PC-3 (cell line): ENCODE measurements at regions not wholly inside any gene's neighbourhood (a gene's known extent, or its start where the extent isn't known, plus 50 kb on each side); places are given as distances from the start of the nearest gene placed in this dataset.

ENCODE experiments used
- EZH2 ChIP-seq: fragments of 300-600 bp; sonication (generic); IDR thresholded peaks from one replicate; pipeline ENCODE4 v1.6.1; 2017; ENCODE audit warnings: antibody characterized with exemption, mild to moderate bottlenecking, low read length; ENCODE audit not compliant: unreplicated experiment
- TF ChIP-seq, protein P1 (sequence below): fragments of 300-600 bp; sonication (generic); conservative IDR thresholded peaks from 2 replicates; pipeline ENCODE4 v1.5.1; 2017; ENCODE audit warnings: antibody characterized with exemption, low read depth, mild to moderate bottlenecking, low read length

DNA sequence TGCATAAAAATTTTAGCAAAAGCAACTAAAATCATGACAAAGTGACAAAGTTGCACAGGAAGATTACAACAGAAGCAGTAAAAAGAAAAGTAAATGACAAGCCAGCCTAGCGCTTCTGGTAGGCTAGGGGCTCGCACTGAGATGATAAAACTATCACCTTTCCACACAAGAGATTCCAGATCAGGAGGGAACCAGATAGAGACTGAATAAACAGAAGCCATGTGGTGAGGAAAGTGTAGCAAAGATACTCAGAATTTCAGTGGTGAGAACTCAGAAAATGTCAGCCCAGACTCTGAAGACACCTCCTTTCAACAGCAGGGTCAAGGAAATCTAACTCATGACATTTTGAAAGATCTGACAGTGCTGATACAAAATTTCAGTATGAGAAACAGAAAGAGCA, 77.4 kb upstream of the DNAJC10 start:
- TF ChIP-seq, protein P1, sequence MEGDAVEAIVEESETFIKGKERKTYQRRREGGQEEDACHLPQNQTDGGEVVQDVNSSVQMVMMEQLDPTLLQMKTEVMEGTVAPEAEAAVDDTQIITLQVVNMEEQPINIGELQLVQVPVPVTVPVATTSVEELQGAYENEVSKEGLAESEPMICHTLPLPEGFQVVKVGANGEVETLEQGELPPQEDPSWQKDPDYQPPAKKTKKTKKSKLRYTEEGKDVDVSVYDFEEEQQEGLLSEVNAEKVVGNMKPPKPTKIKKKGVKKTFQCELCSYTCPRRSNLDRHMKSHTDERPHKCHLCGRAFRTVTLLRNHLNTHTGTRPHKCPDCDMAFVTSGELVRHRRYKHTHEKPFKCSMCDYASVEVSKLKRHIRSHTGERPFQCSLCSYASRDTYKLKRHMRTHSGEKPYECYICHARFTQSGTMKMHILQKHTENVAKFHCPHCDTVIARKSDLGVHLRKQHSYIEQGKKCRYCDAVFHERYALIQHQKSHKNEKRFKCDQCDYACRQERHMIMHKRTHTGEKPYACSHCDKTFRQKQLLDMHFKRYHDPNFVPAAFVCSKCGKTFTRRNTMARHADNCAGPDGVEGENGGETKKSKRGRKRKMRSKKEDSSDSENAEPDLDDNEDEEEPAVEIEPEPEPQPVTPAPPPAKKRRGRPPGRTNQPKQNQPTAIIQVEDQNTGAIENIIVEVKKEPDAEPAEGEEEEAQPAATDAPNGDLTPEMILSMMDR, result no peak
- TF ChIP-seq EZH2, result no peak
